Erythroblast (primary cell): ENCODE measurements at regions not wholly inside any gene's neighbourhood (a gene's known extent, or its start where the extent isn't known, plus 50 kb on each side); places are given as distances from the start of the nearest gene placed in this dataset.

Experiments used
- GATA1 ChIP-seq: IDR thresholded peaks from 2 replicates; pipeline ENCODE4 v1.6.1; 2011; ENCODE audit warnings: low read depth, mild to moderate bottlenecking, control low read depth, low read length, moderate library complexity
- POLR2A ChIP-seq: IDR thresholded peaks from 2 replicates; pipeline ENCODE4 v1.6.1; 2011; ENCODE audit warnings: mild to moderate bottlenecking, low read length

DNA sequence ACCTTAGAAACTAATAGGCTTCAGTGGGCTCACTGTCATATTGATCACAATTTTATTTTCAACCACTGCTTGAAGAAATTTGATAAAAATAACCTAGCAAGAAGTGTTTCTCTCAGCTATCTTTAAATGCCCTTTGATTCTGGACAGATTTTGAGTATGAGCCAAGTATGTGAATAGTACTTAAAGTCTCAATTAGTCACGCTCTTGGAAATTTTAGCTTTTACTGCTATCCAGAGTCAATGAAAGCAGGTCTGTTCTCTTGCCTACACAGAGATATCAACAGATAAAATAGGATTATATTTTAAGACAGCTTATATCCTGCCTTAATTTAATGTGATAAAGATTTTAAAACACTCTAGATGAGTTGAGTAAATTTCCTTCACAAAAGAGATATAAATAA is 337.3 kb downstream of the CBLN2 start:
- no peak for TF ChIP-seq POLR2A
- TF ChIP-seq GATA1, result no peak
